ENCODE measurements at regions not wholly inside any gene's neighbourhood (a gene's known extent, or its start where the extent isn't known, plus 50 kb on each side); places are given as distances from the start of the nearest gene placed in this dataset.

- TF ChIP-seq CTCF (IDR thresholded peaks at IDR 0.05): no peak
- no peak for TF ChIP-seq POLR2A (IDR thresholded peaks at IDR 0.05)
- no peak for TF ChIP-seq POLR2AphosphoS5 (IDR thresholded peaks at IDR 0.05; ENCODE audit: insufficient read depth in 1 of 2, low read depth in 1 of 2)
Measured at GRCh38 chr5:145077028-145077427, 758.1 kb downstream of the PRELID2 start.

Data from vagina (tissue), 2 donors.